ENCODE measurements at regions not wholly inside any gene's neighbourhood (a gene's known extent, or its start where the extent isn't known, plus 50 kb on each side); places are given as distances from the start of the nearest gene placed in this dataset.

GRCh38 chr12:97642911-97643310 is 180.3 kb downstream of the RMST start:
- Histone ChIP-seq H3K27ac (ENCODE audit: control insufficient read depth, insufficient read depth) (no peak overlapping the region), H4K20me1 (ENCODE audit: control insufficient read depth, insufficient read depth) (no peaks in the 10 kb centered on the region), H3K9ac (ENCODE audit: control insufficient read depth, insufficient read depth, low read length) (no peak overlapping the region), H3K4me1 (ENCODE audit: control insufficient read depth, insufficient read depth, low read length) (no peaks in the 10 kb centered on the region), H3K9me3 (replicated peaks; ENCODE audit: control insufficient read depth, insufficient read depth, low read length) (no peaks in the 10 kb centered on the region), H3K79me2 (ENCODE audit: control insufficient read depth, insufficient read depth, low read length) (no peaks in the 10 kb centered on the region), H2AFZ (ENCODE audit: control insufficient read depth, low read depth, low read length) (no peak overlapping the region), H3K4me3 (no peak overlapping the region), H3K4me2 (ENCODE audit: control insufficient read depth, insufficient read depth) (no peak overlapping the region), H3K36me3 (ENCODE audit: control insufficient read depth in 2 of 2, insufficient read depth in 2 of 2, low read length in 1 of 2) (no peaks in the 10 kb centered on the region), H3K27me3 (replicated peaks in 1 of 2; ENCODE audit: control insufficient read depth in 2 of 2, insufficient read depth in 2 of 2, low read length in 1 of 2) (no peaks in the 10 kb centered on the region)
- in situ Hi-C loops (cut with MboI) (no loop called here), intact Hi-C loops (cut with micrococcal nuclease; ENCODE audit: unreplicated experiment) (no loop called here)
- BruUV-seq (replicated peaks) = no TSS peak
- ATAC-seq (no peak), DNase-seq (ENCODE audit: low read depth, low spot score) (no peak), FAIRE-seq (no peak)
- ChIA-PET RAD21 (ENCODE audit: unreplicated experiment) (no interaction called here), CTCF (no interaction called here), SMC1A (ENCODE audit: uncharacterized antibody, unreplicated experiment) (no interaction called here), POLR2A (no interaction called here)
- whole genome bisulfite sequencing (ENCODE audit: insufficient coverage, insufficient replicate concordance, low lambda C conversion rate, missing lambda C conversion rate) = 11% methylated on average over 5 of the region's 5 CpGs
- no peak for TF ChIP-seq IRF5 (IDR thresholded peaks at IDR 0.05; ENCODE audit: borderline replicate concordance)
- TF ChIP-seq, protein P1, sequence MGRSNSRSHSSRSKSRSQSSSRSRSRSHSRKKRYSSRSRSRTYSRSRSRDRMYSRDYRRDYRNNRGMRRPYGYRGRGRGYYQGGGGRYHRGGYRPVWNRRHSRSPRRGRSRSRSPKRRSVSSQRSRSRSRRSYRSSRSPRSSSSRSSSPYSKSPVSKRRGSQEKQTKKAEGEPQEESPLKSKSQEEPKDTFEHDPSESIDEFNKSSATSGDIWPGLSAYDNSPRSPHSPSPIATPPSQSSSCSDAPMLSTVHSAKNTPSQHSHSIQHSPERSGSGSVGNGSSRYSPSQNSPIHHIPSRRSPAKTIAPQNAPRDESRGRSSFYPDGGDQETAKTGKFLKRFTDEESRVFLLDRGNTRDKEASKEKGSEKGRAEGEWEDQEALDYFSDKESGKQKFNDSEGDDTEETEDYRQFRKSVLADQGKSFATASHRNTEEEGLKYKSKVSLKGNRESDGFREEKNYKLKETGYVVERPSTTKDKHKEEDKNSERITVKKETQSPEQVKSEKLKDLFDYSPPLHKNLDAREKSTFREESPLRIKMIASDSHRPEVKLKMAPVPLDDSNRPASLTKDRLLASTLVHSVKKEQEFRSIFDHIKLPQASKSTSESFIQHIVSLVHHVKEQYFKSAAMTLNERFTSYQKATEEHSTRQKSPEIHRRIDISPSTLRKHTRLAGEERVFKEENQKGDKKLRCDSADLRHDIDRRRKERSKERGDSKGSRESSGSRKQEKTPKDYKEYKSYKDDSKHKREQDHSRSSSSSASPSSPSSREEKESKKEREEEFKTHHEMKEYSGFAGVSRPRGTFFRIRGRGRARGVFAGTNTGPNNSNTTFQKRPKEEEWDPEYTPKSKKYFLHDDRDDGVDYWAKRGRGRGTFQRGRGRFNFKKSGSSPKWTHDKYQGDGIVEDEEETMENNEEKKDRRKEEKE (IDR thresholded peaks at IDR 0.05) = no peak
- TF ChIP-seq, protein P2, sequence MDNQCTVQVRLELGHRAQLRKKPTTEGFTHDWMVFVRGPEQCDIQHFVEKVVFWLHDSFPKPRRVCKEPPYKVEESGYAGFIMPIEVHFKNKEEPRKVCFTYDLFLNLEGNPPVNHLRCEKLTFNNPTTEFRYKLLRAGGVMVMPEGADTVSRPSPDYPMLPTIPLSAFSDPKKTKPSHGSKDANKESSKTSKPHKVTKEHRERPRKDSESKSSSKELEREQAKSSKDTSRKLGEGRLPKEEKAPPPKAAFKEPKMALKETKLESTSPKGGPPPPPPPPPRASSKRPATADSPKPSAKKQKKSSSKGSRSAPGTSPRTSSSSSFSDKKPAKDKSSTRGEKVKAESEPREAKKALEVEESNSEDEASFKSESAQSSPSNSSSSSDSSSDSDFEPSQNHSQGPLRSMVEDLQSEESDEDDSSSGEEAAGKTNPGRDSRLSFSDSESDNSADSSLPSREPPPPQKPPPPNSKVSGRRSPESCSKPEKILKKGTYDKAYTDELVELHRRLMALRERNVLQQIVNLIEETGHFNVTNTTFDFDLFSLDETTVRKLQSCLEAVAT (IDR thresholded peaks at IDR 0.05) = no peak
